ENCODE measurements at regions not wholly inside any gene's neighbourhood (a gene's known extent, or its start where the extent isn't known, plus 50 kb on each side); places are given as distances from the start of the nearest gene placed in this dataset.
A peak's percentile ranks its signal among the peaks of the same experiment; 100 is the strongest.

DNA sequence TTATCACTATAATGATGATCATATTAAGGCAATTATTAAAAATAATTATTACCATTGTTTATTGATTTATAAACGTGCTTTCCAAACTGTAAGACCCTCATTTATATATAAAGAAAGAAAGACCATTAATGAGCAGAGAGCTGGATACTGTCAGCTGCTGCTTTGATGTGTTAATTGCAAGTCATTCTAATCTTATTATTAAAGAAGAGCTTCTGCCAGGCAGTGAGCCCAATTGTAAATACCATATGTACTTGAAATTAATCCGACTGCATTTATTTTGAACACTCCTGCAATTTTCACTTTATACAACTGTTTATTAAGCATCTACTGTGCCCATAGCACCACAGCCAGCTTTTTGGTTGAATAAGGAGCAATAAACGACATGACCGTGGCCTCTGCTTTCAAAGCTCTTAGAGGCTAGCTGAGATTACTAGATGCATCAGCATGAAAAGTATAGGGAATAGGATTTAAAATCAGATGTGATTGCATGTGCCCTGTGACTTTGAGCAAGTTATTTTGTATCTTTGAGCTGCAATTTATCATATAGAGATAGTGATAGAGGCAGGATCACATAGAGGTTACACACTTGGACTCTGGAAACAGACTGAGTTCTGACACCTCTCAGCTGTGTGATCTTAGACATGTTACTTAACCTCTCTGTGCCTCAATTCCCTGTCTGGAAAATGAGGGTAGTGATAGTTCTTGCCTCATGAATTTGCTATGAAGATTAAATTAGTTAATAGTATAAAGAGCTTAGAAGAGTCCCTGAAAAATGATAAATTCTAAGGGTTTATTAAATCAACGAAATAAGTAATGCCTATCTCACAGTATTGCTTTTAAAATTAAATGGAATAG lies 83.4 kb downstream of the MYCN start:
- DNase-seq, result no peak

DNA sequence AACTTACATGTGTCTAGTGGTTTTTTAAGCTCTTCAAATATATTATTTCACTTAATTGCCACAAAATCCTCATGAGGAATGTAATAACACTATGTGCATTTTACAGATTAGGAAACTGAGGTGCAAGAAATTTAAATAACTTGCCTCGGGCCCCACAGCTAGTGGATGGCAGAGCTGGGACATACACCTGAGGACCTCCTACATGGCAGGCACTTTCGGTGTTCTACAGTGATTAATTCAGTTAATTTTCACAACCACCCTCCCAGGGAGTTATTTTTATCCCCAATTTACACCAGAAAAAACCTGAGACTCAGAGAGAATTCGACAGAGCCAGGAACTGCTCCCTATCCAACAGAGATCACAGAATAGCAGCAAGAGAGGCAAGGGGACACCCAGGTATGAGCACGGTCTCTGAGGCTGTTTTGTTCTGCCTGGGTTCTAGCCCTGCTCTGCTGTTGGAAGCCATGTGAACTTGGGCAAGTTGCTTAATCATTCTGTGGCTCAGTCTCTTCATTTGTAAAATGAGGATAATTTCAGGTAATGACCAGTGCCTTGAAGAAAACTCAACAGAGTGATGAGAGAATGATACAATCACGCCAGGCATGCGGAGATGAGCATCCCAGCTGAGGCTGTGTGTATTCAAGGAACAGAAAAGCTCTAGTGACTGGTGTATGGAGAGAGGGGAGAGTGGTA lies 82.3 kb downstream of the MYCN start:
- no peak for DNase-seq

DNA sequence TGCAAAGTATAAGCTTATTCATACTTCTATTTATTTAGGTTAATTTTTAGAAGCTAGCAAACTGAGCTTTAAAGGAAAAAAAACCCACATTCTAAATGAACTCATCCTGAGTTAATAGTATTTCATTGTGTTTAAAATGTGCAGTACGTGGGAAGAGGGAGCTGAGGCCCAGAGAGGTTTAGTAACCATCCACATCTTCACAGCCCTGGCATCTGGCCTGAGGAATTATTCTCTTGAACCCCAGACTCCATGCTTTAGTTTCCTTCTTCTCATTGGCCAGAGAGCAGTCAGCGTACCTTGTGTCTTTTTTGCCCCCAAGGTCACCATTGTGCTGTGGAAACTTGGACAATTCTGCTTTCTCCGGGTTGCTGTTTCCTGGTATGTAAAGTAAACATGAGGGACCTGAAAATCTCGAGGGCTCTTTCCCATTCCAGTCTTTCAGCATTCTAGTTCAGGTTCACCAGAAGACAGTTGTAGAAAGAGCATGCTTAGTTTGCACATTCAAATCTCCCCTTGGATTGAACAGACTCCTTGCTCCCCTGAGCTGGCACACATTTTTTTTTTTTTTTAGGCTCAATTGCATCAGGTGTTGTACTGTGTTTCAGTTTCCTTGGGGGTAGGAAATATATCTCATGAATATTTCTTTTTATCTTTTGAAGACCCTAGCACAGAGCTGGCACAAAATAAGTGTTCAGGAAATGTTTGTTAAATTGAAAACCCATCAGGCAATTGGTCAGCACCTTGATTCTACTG lies 81.4 kb downstream of the MYCN start:
- DNase-seq, result no peak

DNA sequence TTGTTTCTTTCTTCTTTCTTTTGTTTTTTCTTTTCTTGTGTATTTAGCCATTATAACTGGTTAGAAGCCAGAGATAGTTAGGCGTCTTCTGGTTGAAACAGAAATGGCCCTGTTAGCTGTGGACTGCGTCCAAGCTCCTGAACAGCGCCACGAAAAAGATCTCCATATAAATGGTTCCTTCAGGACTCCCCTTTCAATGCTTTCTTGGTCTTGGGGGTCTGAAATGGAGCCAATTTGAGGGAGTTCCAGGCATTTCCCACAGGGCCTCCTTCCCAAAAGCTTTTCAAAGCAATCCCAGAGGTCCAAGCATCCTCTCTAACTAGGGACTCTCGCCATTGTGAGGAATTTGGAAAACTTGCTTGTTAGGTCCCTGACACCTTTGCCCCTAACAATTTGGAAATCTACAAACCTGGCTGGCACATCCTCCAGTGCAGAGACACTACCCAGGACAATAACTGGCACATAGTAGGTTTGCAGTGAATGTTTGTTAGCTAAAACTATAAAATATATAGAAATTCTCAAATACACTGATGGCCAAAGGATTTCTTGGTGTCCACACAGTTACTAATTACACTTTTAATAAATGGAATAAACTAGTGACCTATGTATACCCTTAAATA lies 80.1 kb downstream of the MYCN start:
- DNase-seq, result no peak

DNA sequence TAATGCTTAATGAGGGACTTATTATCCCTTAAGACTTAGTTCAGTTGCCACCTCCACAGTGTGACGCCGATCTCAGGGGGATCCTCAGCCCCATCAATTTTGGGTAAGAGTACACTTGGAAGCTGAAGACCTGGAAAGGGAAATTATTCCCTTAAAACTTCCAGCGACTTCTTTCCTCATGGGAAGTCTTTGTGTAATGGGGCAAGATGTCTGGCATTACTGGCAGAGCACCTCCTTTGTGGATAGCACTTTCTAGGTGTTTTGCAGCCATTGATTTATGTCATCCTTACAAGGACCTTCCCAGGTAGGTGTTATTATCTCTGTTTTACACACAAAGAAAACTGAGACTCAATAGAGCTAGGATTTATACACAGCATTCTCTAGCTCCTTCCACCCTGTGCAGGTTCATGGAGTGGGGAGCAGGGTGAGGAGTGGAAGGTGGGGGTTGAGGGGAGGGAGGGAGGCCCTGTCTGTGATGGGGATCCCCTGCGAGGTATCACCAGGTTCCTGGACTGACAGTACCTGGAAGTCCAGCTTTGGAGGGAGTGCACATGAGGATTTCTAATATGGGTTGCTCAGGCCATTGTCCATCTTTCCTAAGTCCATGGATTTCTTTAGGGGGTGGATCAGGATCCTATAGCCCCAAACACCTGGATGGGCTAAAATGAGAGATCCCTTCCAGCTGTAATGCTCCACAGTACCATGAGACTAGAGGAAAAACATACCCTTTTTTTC lies 79.4 kb downstream of the MYCN start:
- no peak for DNase-seq

DNA sequence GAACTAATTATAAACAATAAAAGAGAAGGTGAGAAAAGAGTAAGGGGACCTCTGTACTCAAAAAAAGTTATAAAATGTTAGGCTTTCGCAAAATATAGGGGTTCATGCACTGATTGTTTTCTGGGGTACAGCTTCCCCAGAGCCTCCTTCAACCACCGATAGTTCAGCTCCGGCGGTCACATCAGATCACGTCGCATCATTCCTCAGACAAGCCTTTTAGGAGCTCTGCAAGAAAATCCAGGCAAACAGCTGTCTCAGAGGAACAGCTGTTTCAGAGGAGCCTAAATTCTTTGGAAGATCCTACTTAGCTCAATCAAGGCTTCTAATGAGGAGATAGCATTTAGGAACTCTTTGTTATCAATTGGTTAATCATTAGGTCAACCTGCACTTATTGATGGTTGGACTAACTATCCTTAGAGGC lies 78.7 kb downstream of the MYCN start:
- no peak for DNase-seq

DNA sequence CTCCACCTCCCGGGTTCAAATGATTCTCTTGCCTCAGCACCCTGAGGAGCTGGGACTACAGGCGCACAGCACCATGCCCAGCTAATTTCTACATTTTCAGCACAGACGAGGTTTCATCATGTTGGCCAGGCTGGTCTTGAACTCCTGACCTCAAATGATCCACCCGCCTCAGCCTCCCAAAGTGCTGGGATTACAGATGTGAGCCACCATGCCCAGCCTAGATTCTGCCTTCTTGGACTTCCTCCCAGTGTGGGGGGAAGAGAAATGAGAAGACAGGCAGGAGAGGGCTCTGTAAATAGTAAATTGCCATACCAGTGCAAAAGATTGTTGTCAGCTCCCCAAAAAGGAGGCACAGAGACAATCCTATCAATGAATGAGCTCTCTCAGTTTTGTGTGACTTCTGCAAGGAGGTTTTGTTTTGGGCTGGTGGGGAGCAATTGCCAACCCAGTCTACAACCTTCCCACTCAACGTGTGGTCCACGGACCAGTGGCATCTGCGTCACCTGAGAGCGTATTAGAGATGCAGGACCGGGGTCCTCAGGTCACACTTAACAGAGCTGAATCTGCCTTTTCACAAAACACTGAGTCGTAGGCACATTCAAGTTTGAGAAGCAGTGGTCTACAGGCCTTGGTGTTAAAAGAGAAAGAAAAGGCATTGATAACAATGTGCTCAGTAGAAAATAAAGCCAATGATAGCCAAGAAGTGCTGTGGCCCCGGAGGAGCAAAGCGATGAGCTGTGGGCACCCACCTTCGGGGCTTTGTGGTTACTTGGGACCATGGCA lies 78.1 kb downstream of the MYCN start:
- no peak for DNase-seq

DNA sequence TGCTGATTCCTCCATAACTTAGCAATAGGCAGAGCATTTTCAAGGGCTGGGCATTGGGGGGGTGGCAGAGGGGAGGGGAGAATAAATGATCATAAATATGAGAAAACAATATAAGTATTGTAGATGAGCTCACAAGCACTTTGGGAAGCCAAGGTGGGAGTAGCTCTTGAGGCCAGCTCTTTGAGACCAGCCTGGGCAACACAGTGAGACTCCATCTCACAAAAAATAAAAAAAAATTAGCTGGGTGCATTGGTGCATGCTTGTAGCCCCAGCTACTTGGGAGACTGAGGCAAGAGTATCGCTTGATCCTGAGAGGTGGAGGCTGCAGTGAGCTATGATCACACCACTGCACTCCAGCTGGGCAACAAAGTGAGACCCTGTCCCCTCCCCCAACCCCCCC lies 75.9 kb downstream of the MYCN start:
- DNase-seq, result no peak

DNA sequence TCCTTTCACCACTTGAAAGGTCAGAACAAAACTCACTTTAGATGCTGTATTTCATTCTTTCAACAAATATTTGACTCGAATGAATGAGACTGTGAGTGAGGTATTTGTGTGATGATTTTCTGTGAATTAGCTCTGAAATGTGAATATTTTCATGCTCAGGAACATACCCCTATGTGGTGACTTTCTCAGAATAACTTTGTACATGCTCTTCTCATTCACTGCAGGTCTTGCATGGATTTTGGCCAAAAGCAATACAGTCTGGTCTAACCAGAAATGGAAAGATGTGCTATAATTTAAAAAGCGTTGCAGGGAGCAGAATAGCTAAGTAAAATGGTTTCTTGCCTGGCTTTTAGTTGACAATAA lies 75.5 kb downstream of the MYCN start:
- no peak for DNase-seq

DNA sequence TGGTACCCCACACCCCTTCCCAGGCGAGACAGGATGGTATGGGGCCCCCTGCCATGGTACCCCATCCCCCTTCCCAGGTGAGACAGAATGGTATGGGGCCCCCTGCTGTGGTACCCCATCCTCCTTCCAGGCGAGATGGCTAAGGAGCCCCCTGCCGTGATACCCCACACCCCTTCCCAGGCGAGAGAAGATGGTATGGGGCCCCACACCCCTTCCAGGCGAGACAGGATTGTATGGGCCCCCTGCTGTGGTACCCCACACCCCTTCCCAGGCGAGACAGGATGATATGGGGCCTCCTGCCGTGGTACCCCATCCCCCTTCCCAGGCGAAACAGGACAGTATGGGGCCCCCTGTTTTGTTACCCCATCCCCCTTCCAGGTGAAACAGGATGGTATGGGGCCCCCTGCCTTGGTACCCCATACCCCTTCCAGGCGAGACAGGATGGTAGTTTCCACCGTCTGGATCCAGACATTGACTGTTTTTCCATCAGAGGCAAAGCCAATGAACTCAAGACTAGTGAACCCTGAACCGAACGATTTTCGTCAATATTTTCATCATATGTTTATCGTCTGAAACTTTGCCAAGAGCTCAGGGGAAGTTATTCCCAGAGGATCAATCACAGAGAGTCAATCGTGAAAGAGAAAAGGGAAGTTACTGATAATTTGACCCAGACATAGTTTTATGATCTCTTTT lies 75.0 kb downstream of the MYCN start:
- DNase-seq, result no peak

DNA sequence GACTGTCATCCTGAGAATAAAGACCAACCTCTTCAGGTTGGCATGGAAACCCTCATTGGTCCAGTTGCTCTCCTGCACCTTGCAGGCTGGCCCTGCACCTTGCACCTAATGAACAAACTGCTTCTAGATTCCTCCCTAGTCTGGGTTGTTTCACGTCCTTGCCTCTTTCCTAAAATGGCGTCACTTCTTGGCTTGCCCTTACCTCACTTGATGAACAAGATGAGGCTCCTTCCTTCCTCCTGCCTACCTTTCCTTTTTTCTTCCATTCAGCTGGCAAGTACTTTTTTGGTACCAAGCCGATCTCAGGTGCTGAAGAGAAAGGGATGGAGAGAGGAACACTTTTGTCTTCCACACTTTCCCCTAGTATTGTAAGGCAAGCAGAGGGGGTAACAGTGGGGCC lies 74.5 kb downstream of the MYCN start:
- DNase-seq, result no peak

DNA sequence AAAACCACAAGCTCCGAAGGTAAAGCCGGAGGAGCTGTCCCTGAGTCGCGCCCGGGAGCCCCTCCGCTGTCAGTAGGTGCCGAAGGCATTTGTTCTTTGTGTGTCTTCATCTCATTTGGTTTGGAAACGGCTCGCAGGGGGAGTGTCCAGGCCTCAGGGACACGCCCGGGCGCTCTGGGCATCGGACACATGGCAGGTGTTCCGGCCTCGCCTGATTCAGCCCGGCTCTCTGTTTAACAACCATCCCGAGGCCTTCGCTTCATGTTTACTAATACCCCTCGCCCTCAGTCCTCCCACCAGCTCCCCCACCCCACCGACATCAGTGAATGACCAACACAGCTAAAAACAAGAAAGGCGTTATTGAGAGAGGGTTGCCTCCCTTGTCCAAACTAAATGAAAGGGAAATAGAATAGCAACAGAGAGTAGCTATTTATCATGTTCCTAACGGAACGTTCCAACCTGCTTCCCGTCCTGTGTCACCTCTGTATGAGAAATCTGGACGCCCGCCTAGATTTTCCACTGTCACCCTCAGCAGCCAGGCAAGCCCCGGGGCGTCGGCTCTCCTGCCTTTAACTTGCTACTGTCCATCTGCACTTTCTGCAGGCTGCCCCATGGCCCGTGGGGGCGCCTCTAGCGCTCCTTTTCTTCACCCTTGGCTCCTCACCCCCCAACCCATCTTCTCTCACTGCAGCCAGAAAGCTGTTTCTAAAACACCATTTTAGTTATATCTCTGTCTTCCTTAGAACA lies 73.9 kb downstream of the MYCN start:
- DNase-seq, result no peak

DNA sequence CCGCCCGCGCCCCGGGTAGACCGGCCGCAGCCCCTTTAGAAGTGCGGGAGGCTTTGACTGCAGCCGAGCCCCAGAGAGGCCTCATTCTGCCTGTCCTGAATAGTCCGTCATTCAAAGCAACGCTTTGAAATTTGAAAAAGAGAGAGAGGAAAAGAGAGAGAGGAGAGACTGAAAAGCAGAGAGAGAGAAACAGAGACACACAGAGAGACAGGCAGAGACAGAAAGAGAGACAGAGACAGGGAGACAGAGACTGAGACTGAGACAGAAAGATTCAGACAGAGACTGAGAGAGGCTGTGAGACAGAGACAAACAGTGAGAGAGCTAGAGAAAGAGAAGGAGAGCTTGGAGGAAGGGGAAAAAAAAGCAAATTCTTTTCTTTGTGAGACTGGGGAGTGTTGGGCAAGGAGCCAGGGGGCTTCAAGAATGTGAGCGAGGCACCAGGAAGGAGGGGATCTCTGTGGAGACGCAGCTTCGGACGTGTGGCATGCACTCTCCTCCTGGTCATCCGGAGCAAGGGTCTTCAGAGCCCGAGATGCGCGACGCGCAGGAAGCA lies 73.1 kb downstream of the MYCN start:
- DNase-seq, result no peak

DNA sequence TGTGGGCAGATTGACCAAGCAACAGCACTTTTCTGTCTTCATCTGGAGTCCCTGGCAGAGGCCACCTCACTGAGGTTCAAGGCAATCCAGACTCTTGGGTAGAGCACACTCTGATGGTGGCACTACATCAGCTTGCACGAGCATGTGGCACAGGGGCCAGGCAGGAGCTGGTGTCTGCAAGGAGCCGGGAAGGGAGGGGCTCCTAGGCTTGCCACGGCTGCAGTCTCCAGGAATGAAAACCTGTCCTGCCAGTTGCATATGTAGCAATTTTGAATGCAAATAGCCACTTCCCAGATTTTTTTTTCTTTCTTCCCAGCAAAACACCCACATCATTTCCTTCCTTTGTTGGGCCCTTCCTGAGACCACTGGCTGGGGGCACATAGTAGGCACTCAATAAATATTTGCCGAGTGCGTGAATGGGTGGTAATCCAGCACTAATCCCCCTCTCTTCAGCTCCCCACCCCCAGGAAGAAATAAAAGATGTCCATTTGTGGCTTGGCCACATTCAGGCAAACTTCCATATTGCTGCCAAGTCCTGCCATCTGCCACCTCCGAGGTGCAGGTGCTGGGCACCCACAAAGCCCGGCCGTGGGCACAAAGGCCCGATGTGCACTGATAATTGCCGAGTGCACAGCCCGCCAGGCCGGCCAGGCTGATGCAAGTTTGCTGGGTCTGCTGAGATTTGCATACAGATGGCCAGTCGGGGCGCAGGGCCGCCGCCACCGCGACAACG lies 72.4 kb downstream of the MYCN start:
- DNase-seq, result peak; percentile 36 to 48

DNA sequence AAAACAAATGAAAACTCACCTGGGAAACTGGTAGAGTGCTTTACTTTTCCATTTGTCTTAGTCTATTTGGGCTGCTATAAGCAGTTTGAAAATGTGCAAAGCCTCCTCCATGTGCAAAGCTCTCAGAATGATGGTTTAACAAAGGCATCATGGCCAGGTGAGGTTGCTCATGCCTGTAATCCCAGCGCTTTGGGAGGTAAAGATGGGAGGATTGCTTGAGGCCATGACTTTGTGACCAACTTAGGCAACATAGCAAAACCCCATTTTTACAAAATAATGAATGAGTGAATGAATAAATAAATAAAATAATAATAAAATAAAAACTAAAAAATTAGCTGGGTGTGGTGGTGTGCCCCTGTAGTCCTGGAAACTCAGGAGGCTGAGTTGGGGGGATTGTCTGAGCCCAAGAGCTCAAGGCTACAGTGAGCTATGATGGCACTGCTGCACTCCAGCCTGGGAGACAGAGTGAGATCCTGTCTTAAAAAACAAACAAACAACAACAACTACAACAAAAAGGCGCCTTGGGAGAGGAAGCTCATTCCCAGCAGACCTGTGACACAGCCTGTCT lies 71.8 kb downstream of the MYCN start:
- no peak for DNase-seq

DNA sequence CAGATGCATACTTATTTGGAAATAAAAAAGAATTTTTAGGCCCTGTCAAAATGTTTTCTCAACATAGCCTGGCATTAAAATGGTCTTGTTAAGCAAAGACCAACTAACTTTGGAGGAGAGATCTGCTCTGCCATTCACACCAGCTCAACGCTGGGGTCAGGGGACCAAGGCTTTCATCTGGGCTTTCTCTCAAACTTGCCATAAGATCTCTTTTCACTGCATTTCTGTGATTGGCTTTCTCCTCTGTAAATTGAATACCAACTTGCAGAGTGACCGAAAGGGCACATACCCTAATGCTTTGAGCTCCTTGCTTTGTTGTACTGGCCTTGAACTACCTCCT lies 71.2 kb downstream of the MYCN start:
- DNase-seq, result no peak

DNA sequence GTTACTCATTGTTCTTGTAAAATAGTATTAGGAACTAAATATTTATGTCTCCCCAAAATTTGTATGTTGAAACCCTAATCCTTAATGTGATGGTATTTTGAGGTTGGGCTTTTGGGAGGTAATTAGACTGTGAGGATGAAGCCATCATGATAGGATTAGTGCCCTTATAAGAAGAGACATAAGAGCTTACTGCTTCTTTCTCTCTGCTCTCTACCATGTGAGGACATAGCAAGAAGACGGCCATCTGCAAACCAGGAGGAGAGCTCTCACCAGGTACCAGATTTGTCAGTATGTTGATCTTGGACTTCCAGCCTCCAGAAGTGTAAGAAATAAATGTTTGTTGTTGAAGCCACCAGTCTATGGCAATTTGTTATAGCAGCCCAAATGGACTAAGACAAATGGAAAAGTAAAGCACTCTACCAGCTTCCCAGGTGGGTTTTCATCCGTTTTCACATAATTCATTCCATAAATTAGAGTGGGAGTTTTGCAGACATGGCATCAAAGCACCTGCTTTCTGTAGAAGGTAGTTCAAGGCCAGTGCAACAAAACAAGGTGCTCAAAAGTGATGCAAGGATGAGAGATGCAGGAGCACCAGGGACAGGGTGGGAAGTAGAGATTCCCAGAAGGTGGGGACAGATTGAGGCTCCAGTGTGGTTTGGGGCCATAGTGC lies 70.7 kb downstream of the MYCN start:
- no peak for DNase-seq

DNA sequence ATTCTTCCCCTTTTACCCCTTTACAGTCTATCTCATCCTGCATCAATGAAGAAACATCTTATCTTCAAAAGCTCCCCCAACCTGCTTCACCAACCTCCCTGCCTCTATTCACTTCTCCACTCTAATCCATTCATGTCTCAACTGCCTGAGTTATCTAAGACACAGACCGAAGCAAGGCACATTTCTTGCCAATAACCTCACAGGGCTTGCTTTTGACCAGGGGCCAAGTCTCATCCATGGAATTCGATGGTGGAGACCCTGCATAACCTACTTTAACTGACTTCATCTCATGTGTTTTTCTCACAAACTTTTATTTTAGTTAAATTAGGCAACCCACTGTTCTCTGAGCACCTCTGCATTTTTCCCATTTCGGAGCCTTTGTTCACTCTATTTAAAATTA lies 69.7 kb downstream of the MYCN start:
- DNase-seq, result no peak

DNA sequence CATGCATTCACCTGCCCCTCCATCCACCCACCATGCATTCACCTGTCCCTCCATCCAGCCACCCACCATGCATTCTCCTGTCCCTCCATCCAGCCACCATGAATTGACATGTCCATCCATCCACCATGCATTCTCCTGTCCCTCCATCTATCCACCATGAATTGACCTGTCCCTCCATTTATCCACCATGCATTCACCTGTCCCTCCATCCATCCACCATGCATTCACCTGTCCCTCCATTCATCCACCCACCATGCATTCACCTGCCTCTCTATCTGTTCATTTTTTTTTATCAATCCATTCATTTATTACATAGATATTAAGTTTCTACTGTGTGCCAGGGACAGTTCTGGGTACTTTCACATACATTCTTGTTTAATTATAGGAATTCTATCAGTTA lies 69.2 kb downstream of the MYCN start:
- DNase-seq, result no peak
